ENCODE measurements at regions not wholly inside any gene's neighbourhood (a gene's known extent, or its start where the extent isn't known, plus 50 kb on each side); places are given as distances from the start of the nearest gene placed in this dataset.

- CTCF ChIA-PET, result no interaction called here
- Histone ChIP-seq H3K4me1 (ENCODE audit: insufficient read depth, low read length) (no peaks in the 10 kb centered on the region), H3K36me3 (ENCODE audit: low read depth, low read length) (no peaks in the 10 kb centered on the region), H3K27me3 (ENCODE audit: low read length) (peaks cover 58% of the 10 kb centered on the region), H3K9ac (ENCODE audit: low read length) (no peak overlapping the region), H3F3A (ENCODE audit: low read length, unreplicated experiment) (no peaks in the 10 kb centered on the region), H3K9me3 (ENCODE audit: low read length) (no peaks in the 10 kb centered on the region), H4K20me1 (ENCODE audit: low read length) (no peaks in the 10 kb centered on the region), H3K27ac (ENCODE audit: low read length) (no peak overlapping the region), H3K4me2 (ENCODE audit: low read length) (no peak overlapping the region), H3K9me2 (replicated peaks; ENCODE audit: low read length) (no peaks in the 10 kb centered on the region), H2AFZ (ENCODE audit: low read length) (no peak overlapping the region), H3K79me2 (ENCODE audit: low read length) (no peaks in the 10 kb centered on the region), H3K4me3 (ENCODE audit: low read length) (no peak overlapping the region)
- intact Hi-C loops (cut with micrococcal nuclease), result no loop called here
- POLR2A ChIA-PET (ENCODE audit: unreplicated experiment), result no interaction called here
- no TSS peak for BruUV-seq (replicated peaks)
- no peak for DNase-seq
- TF ChIP-seq EZH2 (IDR thresholded peaks at IDR 0.05; ENCODE audit: low read length, unreplicated experiment), result no peak
- TF ChIP-seq EZH2phosphoT487 (IDR thresholded peaks at IDR 0.05; ENCODE audit: borderline replicate concordance, low read length), result no peak
- TF ChIP-seq, protein P1, sequence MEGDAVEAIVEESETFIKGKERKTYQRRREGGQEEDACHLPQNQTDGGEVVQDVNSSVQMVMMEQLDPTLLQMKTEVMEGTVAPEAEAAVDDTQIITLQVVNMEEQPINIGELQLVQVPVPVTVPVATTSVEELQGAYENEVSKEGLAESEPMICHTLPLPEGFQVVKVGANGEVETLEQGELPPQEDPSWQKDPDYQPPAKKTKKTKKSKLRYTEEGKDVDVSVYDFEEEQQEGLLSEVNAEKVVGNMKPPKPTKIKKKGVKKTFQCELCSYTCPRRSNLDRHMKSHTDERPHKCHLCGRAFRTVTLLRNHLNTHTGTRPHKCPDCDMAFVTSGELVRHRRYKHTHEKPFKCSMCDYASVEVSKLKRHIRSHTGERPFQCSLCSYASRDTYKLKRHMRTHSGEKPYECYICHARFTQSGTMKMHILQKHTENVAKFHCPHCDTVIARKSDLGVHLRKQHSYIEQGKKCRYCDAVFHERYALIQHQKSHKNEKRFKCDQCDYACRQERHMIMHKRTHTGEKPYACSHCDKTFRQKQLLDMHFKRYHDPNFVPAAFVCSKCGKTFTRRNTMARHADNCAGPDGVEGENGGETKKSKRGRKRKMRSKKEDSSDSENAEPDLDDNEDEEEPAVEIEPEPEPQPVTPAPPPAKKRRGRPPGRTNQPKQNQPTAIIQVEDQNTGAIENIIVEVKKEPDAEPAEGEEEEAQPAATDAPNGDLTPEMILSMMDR (conservative IDR thresholded peaks at IDR 0.05; ENCODE audit: low read depth, low read length), result no peak
- ATAC-seq, result no peak
These were observed 458.5 kb downstream of the MTX2 start for GRCh38 chr2:176727696-176728095.

DNA sequence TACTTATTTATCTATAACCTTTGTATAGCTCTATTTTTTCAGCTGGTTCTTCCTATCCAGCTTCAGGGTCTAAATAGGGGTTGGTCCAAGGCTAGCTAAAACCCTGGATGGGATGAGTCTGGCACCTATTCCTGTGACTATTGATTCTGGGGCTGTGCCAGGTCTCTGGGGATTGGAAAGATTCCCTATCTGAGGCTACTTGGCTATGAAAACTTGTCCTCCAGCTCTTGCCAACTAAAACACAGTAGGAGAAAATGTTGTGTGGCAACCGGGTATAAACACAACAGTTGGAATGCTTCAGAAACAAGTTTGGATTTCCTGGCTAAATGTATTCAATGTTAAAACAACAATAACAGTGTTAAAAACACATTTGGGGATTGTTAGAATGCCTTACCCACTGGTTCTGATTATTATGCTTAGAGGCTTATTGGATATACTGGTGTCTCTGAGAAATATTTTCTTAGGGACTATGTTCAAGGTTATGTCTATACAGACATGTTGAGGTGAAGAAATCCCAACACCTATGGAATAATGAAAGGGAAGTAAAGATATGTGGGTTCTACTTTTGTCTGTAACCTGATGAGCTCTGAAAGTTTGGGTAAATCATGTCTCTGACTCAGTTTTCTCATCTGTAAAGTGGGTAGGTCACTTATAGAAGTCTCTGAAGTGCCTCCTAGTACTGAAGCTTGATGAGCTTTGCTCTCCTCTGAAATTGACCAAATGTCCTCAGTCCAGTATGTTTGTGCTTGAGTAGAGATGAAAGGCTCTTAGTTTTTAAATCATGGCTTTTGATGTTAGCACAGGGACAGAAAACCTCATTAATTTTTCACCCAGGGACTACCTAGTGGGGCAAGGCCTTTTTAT lies 460.7 kb downstream of the MTX2 start:
- CTCF ChIA-PET, result interaction anchor here (0.6 kb wide), 1 partner anchor 146 kb away, joined by 3 read pairs; no protein-coding TSS in a partner anchor
- H3K4me1 ChIP-seq (ENCODE audit: insufficient read depth, low read length), result no peaks in the 10 kb centered on the region
- BruUV-seq (replicated peaks), result no TSS peak
- no peaks in the 10 kb centered on the region for H3K9me3 ChIP-seq (ENCODE audit: low read length)
- no peaks in the 10 kb centered on the region for H3K79me2 ChIP-seq (ENCODE audit: low read length)
- DNase-seq (no peak), ATAC-seq (no peak)
- H3K4me2 ChIP-seq (ENCODE audit: low read length), result no peak overlapping the region
- no peak overlapping the region for H2AFZ ChIP-seq (ENCODE audit: low read length)
- H4K20me1 ChIP-seq (ENCODE audit: low read length), result no peaks in the 10 kb centered on the region
- H3K27ac ChIP-seq (ENCODE audit: low read length), result no peak overlapping the region
- POLR2A ChIA-PET (ENCODE audit: unreplicated experiment), result no interaction called here
- intact Hi-C loops (cut with micrococcal nuclease), result no loop called here
- TF ChIP-seq, protein P1 (conservative IDR thresholded peaks at IDR 0.05; ENCODE audit: low read depth, low read length), result no peak
- TF ChIP-seq EZH2phosphoT487 (IDR thresholded peaks at IDR 0.05; ENCODE audit: borderline replicate concordance, low read length), result no peak
- H3K36me3 ChIP-seq (ENCODE audit: low read depth, low read length), result no peaks in the 10 kb centered on the region
- no peak overlapping the region for H3K9ac ChIP-seq (ENCODE audit: low read length)
- H3K9me2 ChIP-seq (replicated peaks; ENCODE audit: low read length), result no peaks in the 10 kb centered on the region
- H3K4me3 ChIP-seq (ENCODE audit: low read length), result no peak overlapping the region
- H3K27me3 ChIP-seq (ENCODE audit: low read length), result peaks cover 55% of the 10 kb centered on the region
- no peaks in the 10 kb centered on the region for H3F3A ChIP-seq (ENCODE audit: low read length, unreplicated experiment)

DNA sequence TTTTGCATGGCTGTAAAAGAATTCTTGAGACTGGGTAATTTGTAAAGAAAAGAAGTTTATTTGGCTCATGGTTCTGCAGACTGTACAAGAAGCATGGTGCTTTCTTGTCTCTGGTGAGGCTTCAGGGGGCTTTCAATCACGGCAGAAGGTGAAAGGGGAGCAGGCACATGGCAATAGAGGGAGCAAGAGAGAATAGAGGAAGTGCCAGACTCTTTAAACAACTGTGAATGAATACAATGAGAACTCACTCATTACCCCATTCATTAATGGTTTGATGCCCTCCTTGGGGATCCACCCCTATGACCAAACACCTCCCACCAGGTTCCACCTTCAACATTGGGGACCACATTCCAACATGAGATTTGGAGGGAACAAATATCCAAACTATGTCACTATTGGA lies 463.5 kb downstream of the MTX2 start:
- no peaks in the 10 kb centered on the region for H3K9me2 ChIP-seq (replicated peaks; ENCODE audit: low read length)
- DNase-seq (no peak), ATAC-seq (no peak)
- BruUV-seq (replicated peaks), result no TSS peak
- H3K27me3 ChIP-seq (ENCODE audit: low read length), result peaks cover 51% of the 10 kb centered on the region
- no peaks in the 10 kb centered on the region for H3F3A ChIP-seq (ENCODE audit: low read length, unreplicated experiment)
- no peaks in the 10 kb centered on the region for H3K79me2 ChIP-seq (ENCODE audit: low read length)
- intact Hi-C loops (cut with micrococcal nuclease), result no loop called here
- POLR2A ChIA-PET (ENCODE audit: unreplicated experiment), result no interaction called here
- H3K4me3 ChIP-seq (ENCODE audit: low read length), result no peak overlapping the region
- no peaks in the 10 kb centered on the region for H3K4me1 ChIP-seq (ENCODE audit: insufficient read depth, low read length)
- no peaks in the 10 kb centered on the region for H4K20me1 ChIP-seq (ENCODE audit: low read length)
- no peak overlapping the region for H3K9ac ChIP-seq (ENCODE audit: low read length)
- CTCF ChIA-PET, result no interaction called here
- no peak overlapping the region for H2AFZ ChIP-seq (ENCODE audit: low read length)
- no peak for TF ChIP-seq EZH2phosphoT487 (IDR thresholded peaks at IDR 0.05; ENCODE audit: borderline replicate concordance, low read length)
- TF ChIP-seq, protein P1 (conservative IDR thresholded peaks at IDR 0.05; ENCODE audit: low read depth, low read length), result no peak
- TF ChIP-seq EZH2 (IDR thresholded peaks at IDR 0.05; ENCODE audit: low read length, unreplicated experiment), result no peak
- H3K36me3 ChIP-seq (ENCODE audit: low read depth, low read length), result no peaks in the 10 kb centered on the region
- H3K27ac ChIP-seq (ENCODE audit: low read length), result no peak overlapping the region
- no peaks in the 10 kb centered on the region for H3K9me3 ChIP-seq (ENCODE audit: low read length)
- H3K4me2 ChIP-seq (ENCODE audit: low read length), result no peak overlapping the region
